ENCODE measurements at regions not wholly inside any gene's neighbourhood (a gene's known extent, or its start where the extent isn't known, plus 50 kb on each side); places are given as distances from the start of the nearest gene placed in this dataset.

DNA sequence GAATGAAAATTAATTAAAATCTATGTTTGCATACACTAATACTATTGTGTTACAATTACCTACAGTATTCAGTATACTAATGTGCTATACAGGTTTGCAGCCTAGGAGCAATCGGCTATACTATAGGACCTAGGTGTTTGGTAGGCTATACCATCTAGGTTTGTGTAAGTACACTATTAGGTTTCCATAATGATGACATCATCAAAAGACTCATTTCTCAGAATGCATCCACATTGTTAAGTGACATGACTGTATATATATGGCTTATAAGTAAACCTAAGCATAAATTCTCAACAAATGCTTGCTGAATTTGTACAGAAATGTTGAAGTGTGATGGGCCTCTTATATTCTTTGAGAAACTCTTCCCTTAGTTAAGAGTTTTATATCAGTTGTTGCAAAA, 206.5 kb upstream of the ZWINT start:
- TF ChIP-seq, protein P1, sequence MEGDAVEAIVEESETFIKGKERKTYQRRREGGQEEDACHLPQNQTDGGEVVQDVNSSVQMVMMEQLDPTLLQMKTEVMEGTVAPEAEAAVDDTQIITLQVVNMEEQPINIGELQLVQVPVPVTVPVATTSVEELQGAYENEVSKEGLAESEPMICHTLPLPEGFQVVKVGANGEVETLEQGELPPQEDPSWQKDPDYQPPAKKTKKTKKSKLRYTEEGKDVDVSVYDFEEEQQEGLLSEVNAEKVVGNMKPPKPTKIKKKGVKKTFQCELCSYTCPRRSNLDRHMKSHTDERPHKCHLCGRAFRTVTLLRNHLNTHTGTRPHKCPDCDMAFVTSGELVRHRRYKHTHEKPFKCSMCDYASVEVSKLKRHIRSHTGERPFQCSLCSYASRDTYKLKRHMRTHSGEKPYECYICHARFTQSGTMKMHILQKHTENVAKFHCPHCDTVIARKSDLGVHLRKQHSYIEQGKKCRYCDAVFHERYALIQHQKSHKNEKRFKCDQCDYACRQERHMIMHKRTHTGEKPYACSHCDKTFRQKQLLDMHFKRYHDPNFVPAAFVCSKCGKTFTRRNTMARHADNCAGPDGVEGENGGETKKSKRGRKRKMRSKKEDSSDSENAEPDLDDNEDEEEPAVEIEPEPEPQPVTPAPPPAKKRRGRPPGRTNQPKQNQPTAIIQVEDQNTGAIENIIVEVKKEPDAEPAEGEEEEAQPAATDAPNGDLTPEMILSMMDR (conservative IDR thresholded peaks at IDR 0.05; ENCODE audit: low read depth in 2 of 2): no peak
- no peak for TF ChIP-seq EZH2 (IDR thresholded peaks at IDR 0.05; ENCODE audit: low read depth, unreplicated experiment)
- no peak for TF ChIP-seq POLR2AphosphoS5 (IDR thresholded peaks at IDR 0.05; ENCODE audit: low read depth)
- TF ChIP-seq, protein P2, sequence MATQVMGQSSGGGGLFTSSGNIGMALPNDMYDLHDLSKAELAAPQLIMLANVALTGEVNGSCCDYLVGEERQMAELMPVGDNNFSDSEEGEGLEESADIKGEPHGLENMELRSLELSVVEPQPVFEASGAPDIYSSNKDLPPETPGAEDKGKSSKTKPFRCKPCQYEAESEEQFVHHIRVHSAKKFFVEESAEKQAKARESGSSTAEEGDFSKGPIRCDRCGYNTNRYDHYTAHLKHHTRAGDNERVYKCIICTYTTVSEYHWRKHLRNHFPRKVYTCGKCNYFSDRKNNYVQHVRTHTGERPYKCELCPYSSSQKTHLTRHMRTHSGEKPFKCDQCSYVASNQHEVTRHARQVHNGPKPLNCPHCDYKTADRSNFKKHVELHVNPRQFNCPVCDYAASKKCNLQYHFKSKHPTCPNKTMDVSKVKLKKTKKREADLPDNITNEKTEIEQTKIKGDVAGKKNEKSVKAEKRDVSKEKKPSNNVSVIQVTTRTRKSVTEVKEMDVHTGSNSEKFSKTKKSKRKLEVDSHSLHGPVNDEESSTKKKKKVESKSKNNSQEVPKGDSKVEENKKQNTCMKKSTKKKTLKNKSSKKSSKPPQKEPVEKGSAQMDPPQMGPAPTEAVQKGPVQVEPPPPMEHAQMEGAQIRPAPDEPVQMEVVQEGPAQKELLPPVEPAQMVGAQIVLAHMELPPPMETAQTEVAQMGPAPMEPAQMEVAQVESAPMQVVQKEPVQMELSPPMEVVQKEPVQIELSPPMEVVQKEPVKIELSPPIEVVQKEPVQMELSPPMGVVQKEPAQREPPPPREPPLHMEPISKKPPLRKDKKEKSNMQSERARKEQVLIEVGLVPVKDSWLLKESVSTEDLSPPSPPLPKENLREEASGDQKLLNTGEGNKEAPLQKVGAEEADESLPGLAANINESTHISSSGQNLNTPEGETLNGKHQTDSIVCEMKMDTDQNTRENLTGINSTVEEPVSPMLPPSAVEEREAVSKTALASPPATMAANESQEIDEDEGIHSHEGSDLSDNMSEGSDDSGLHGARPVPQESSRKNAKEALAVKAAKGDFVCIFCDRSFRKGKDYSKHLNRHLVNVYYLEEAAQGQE (IDR thresholded peaks at IDR 0.05; ENCODE audit: unreplicated experiment): no peak
